ENCODE measurements at regions not wholly inside any gene's neighbourhood (a gene's known extent, or its start where the extent isn't known, plus 50 kb on each side); places are given as distances from the start of the nearest gene placed in this dataset.

DNA sequence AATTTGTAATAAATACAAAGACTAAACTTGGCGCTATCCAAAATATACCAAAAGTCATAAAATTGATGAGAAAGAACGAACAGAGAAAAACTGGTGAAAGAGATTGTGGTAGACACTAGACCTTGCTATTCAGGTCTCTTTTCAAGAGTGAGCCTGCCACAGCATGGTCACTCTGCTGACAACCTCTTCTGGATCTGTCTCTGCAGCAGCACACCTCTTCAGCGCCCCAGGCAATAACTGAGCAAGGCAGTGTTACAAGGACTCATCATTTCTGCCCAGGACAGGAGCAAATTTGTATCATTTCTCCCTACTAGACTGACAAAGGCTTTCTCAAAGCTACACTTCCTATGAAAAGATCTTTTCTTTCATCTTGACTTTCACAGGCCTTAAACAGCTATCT lies 976.0 kb downstream of the DNAJB9 start:
- no peaks in the 10 kb centered on the region for H3K79me2 ChIP-seq (ENCODE audit: control insufficient read depth, low read length)
- no peaks in the 10 kb centered on the region for H3K9me3 ChIP-seq (ENCODE audit: control insufficient read depth, insufficient read depth, low read length)
- no peaks in the 10 kb centered on the region for H4K20me1 ChIP-seq (ENCODE audit: control insufficient read depth, insufficient read depth, low read depth, low read length)
- no peaks in the 10 kb centered on the region for H3K36me3 ChIP-seq (ENCODE audit: control insufficient read depth, low read length)
- H3K27ac ChIP-seq (ENCODE audit: low read depth, low read length) = no peak overlapping the region
- H3K27me3 ChIP-seq (ENCODE audit: control insufficient read depth, low read length) = no peaks in the 10 kb centered on the region
- H3K4me1 ChIP-seq (ENCODE audit: control insufficient read depth, low read length) = no peaks in the 10 kb centered on the region
- no peaks in the 10 kb centered on the region for H3K9me2 ChIP-seq (replicated peaks; ENCODE audit: control insufficient read depth, low read length)
- H3K4me3 ChIP-seq (ENCODE audit: low read length) = no peak overlapping the region
- no peak overlapping the region for H3K4me2 ChIP-seq (ENCODE audit: low read length)
- TF ChIP-seq CTCF (IDR thresholded peaks at IDR 0.05; ENCODE audit: low read depth, low read length, poor library complexity, severe bottlenecking) = no peak
- TF ChIP-seq EZH2phosphoT487 (IDR thresholded peaks at IDR 0.05; ENCODE audit: borderline replicate concordance, low read length) = no peak
- H3F3A ChIP-seq (ENCODE audit: control insufficient read depth, insufficient read depth) = no peaks in the 10 kb centered on the region

GRCh38 chr7:109549471-109550193 lies 980.0 kb downstream of the DNAJB9 start:
- Histone ChIP-seq H3K4me1 (ENCODE audit: control insufficient read depth, low read length) (no peaks in the 10 kb centered on the region), H3K27ac (ENCODE audit: low read depth, low read length) (no peak overlapping the region), H3K36me3 (ENCODE audit: control insufficient read depth, low read length) (no peaks in the 10 kb centered on the region), H3K9me3 (ENCODE audit: control insufficient read depth, insufficient read depth, low read length) (no peaks in the 10 kb centered on the region), H3K9me2 (replicated peaks; ENCODE audit: control insufficient read depth, low read length) (no peaks in the 10 kb centered on the region), H4K20me1 (ENCODE audit: control insufficient read depth, insufficient read depth, low read depth, low read length) (no peaks in the 10 kb centered on the region), H3K27me3 (ENCODE audit: control insufficient read depth, low read length) (no peaks in the 10 kb centered on the region), H3K79me2 (ENCODE audit: control insufficient read depth, low read length) (no peaks in the 10 kb centered on the region), H3K4me2 (ENCODE audit: low read length) (no peak overlapping the region), H3F3A (ENCODE audit: control insufficient read depth, insufficient read depth) (no peaks in the 10 kb centered on the region), H3K4me3 (ENCODE audit: low read length) (no peak overlapping the region)
- TF ChIP-seq EZH2phosphoT487 (IDR thresholded peaks at IDR 0.05; ENCODE audit: borderline replicate concordance, low read length) (no peak), CTCF (IDR thresholded peaks at IDR 0.05; ENCODE audit: low read depth, low read length, poor library complexity, severe bottlenecking) (no peak)

GRCh38 chr7:109552017-109552416 lies 982.3 kb downstream of the DNAJB9 start:
- Histone ChIP-seq H3K9me3 (ENCODE audit: control insufficient read depth, insufficient read depth, low read length) (no peaks in the 10 kb centered on the region), H3K27ac (ENCODE audit: low read depth, low read length) (no peak overlapping the region), H3F3A (ENCODE audit: control insufficient read depth, insufficient read depth) (no peaks in the 10 kb centered on the region), H3K79me2 (ENCODE audit: control insufficient read depth, low read length) (no peaks in the 10 kb centered on the region), H3K9me2 (replicated peaks; ENCODE audit: control insufficient read depth, low read length) (no peaks in the 10 kb centered on the region), H3K36me3 (ENCODE audit: control insufficient read depth, low read length) (no peaks in the 10 kb centered on the region), H3K4me2 (ENCODE audit: low read length) (no peak overlapping the region), H3K4me3 (ENCODE audit: low read length) (no peak overlapping the region), H3K4me1 (ENCODE audit: control insufficient read depth, low read length) (no peaks in the 10 kb centered on the region), H3K27me3 (ENCODE audit: control insufficient read depth, low read length) (no peaks in the 10 kb centered on the region), H4K20me1 (ENCODE audit: control insufficient read depth, insufficient read depth, low read depth, low read length) (no peaks in the 10 kb centered on the region)
- TF ChIP-seq CTCF (IDR thresholded peaks at IDR 0.05; ENCODE audit: low read depth, low read length, poor library complexity, severe bottlenecking) (no peak), EZH2phosphoT487 (IDR thresholded peaks at IDR 0.05; ENCODE audit: borderline replicate concordance, low read length) (no peak)
